ENCODE measurements at regions not wholly inside any gene's neighbourhood (a gene's known extent, or its start where the extent isn't known, plus 50 kb on each side); places are given as distances from the start of the nearest gene placed in this dataset.

DNA sequence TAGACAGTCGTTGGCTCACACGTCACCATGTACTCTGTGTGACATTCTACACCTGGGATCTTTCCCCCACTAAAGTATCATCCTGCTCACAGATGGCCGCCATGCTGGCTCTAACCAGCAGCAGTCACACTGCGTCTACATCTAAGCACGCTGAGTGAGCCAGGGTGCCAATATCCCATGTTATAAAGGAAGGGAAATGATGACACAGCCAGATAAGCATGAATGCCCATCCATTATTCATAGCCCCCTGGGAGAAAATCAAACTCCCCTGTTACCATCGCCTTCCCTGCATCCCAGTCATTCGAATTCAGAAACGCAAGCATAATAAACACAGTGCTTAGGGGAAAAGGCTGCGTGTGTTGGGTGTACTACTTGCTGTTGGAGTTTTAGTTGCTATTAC is 698.2 kb upstream of the AUTS2 start:
- TF ChIP-seq ZNF114 (CRISPR knock-in tag; IDR thresholded peaks at IDR 0.05) (no peak), ZNF331 (CRISPR knock-in tag; IDR thresholded peaks at IDR 0.05; ENCODE audit: low read depth) (no peak), CREB1 (CRISPR knock-in tag; IDR thresholded peaks at IDR 0.05; ENCODE audit: low read depth) (no peak), POLR2AphosphoS5 (IDR thresholded peaks at IDR 0.05; ENCODE audit: low read depth) (no peak), EZH2 (IDR thresholded peaks at IDR 0.05; ENCODE audit: low read depth, unreplicated experiment) (no peak), EZH2phosphoT487 (IDR thresholded peaks at IDR 0.05; ENCODE audit: unreplicated experiment) (no peak), JUNB (IDR thresholded peaks at IDR 0.05; ENCODE audit: unreplicated experiment) (no peak), STAT1 (IDR thresholded peaks at IDR 0.05; ENCODE audit: unreplicated experiment) (no peak)
- TF ChIP-seq, protein P1, sequence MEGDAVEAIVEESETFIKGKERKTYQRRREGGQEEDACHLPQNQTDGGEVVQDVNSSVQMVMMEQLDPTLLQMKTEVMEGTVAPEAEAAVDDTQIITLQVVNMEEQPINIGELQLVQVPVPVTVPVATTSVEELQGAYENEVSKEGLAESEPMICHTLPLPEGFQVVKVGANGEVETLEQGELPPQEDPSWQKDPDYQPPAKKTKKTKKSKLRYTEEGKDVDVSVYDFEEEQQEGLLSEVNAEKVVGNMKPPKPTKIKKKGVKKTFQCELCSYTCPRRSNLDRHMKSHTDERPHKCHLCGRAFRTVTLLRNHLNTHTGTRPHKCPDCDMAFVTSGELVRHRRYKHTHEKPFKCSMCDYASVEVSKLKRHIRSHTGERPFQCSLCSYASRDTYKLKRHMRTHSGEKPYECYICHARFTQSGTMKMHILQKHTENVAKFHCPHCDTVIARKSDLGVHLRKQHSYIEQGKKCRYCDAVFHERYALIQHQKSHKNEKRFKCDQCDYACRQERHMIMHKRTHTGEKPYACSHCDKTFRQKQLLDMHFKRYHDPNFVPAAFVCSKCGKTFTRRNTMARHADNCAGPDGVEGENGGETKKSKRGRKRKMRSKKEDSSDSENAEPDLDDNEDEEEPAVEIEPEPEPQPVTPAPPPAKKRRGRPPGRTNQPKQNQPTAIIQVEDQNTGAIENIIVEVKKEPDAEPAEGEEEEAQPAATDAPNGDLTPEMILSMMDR (conservative IDR thresholded peaks at IDR 0.05; ENCODE audit: low read depth in 2 of 2) = no peak
- TF ChIP-seq, protein P2, sequence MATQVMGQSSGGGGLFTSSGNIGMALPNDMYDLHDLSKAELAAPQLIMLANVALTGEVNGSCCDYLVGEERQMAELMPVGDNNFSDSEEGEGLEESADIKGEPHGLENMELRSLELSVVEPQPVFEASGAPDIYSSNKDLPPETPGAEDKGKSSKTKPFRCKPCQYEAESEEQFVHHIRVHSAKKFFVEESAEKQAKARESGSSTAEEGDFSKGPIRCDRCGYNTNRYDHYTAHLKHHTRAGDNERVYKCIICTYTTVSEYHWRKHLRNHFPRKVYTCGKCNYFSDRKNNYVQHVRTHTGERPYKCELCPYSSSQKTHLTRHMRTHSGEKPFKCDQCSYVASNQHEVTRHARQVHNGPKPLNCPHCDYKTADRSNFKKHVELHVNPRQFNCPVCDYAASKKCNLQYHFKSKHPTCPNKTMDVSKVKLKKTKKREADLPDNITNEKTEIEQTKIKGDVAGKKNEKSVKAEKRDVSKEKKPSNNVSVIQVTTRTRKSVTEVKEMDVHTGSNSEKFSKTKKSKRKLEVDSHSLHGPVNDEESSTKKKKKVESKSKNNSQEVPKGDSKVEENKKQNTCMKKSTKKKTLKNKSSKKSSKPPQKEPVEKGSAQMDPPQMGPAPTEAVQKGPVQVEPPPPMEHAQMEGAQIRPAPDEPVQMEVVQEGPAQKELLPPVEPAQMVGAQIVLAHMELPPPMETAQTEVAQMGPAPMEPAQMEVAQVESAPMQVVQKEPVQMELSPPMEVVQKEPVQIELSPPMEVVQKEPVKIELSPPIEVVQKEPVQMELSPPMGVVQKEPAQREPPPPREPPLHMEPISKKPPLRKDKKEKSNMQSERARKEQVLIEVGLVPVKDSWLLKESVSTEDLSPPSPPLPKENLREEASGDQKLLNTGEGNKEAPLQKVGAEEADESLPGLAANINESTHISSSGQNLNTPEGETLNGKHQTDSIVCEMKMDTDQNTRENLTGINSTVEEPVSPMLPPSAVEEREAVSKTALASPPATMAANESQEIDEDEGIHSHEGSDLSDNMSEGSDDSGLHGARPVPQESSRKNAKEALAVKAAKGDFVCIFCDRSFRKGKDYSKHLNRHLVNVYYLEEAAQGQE (IDR thresholded peaks at IDR 0.05; ENCODE audit: unreplicated experiment) = no peak
- TF ChIP-seq, protein P3, sequence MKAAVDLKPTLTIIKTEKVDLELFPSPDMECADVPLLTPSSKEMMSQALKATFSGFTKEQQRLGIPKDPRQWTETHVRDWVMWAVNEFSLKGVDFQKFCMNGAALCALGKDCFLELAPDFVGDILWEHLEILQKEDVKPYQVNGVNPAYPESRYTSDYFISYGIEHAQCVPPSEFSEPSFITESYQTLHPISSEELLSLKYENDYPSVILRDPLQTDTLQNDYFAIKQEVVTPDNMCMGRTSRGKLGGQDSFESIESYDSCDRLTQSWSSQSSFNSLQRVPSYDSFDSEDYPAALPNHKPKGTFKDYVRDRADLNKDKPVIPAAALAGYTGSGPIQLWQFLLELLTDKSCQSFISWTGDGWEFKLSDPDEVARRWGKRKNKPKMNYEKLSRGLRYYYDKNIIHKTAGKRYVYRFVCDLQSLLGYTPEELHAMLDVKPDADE (IDR thresholded peaks at IDR 0.05) = no peak
